GM19452 (cell line): ENCODE measurements at regions not wholly inside any gene's neighbourhood (a gene's known extent, or its start where the extent isn't known, plus 50 kb on each side); places are given as distances from the start of the nearest gene placed in this dataset.

ENCODE experiments used
- ATAC-seq: cut with Tn5 transposase; IDR thresholded peaks from one replicate; pipeline ENCODE4 v1.9.1; 2021; ENCODE audit not compliant: unreplicated experiment

GRCh38 chr1:56235909-56236510 lies 343.4 kb downstream of the PLPP3 start:
- no peak for ATAC-seq

- ATAC-seq, result no peak
Observed at GRCh38 chr1:56229186-56229585, 350.2 kb downstream of the PLPP3 start.

GRCh38 chr1:56227886-56228285 lies 351.5 kb downstream of the PLPP3 start:
- ATAC-seq, result no peak

GRCh38 chr1:56227401-56227800 lies 352.0 kb downstream of the PLPP3 start:
- no peak for ATAC-seq

- no peak for ATAC-seq
Observed at GRCh38 chr1:56225964-56226815, 353.2 kb downstream of the PLPP3 start.

- ATAC-seq, result no peak
Observed at GRCh38 chr1:56223968-56224367, 355.4 kb downstream of the PLPP3 start.

GRCh38 chr1:56222914-56223540 lies 356.3 kb downstream of the PLPP3 start:
- ATAC-seq, result no peak

GRCh38 chr1:56220021-56220420 lies 359.3 kb downstream of the PLPP3 start:
- ATAC-seq, result no peak

DNA sequence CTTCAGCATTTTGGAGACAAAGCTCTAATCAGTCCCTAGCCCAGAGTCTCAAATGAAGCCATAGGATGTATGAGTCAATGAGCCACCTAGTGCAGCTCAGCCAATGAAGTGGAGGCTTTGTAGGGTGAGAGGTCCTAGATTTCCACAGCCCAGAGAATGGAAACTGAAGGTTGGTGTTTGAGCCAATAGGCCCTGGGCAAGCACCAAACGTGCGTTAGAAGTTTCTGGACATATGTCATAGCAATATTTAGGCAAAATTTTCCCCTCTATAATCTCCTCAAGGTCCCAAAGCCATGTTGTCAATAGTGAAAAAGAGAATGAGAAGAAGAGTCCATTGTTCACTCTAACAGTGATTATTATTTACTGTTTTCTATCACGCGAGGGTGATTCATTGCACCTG lies 361.3 kb downstream of the PLPP3 start:
- no peak for ATAC-seq

- no peak for ATAC-seq
Observed at GRCh38 chr1:56216218-56216617, 363.1 kb downstream of the PLPP3 start.

DNA sequence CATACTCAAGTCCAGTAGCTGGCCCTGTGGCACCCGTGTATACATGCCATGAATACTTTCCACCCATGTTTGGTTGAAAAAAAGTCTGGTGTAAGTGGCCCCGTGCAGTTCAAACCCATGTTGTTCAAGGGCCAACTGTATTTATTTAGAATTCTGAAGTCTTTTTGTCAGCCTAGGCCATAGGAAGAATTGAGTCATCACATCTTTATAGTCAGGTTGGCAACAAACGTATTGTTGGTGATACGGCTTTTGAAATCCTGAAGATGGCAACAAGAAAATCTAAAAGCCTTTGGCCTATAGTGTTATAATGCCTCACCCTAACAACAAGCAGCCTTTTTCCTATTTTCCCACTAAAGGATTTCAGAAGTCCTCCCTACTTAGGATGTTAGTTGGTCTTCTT lies 363.6 kb downstream of the PLPP3 start:
- ATAC-seq, result no peak

DNA sequence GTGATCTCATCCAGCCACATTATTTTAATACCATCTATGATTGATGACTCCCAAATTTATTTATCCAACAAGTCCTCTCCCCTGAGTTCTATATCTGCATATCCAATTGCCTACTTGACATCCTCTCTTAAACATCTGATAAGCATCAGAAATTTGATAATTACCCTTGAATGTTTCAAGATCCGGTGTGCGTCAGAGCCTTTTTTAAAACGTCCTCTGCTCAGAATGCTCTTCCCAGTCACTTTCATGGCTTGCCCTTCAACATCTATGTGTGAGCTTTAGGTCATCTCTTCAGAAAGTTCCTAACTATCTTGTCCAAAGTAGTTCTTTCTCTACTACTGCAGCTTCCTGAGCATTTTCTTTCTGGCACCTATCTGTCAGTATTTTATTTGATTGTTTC lies 364.3 kb downstream of the PLPP3 start:
- ATAC-seq, result no peak

- no peak for ATAC-seq
Observed at GRCh38 chr1:56213068-56213467, 366.3 kb downstream of the PLPP3 start.

DNA sequence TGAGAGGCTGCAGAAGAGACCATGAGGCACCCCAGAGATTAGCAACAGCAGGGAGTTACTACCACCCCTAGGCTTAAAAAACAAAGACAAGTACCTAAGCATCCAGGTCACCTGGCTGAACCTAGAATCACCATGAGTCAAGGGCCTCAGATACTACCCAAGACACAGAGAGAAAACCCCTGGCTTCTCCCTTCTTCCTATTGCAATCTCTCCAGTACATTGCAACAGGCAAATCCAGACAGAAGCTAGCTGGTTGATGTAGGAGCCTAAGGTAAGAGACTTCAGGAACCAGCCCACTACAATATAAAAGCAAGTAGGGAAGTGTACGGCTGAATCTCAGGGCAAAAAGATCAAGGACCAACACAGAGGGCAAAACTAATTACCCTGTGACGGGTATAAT lies 367.2 kb downstream of the PLPP3 start:
- ATAC-seq, result no peak

DNA sequence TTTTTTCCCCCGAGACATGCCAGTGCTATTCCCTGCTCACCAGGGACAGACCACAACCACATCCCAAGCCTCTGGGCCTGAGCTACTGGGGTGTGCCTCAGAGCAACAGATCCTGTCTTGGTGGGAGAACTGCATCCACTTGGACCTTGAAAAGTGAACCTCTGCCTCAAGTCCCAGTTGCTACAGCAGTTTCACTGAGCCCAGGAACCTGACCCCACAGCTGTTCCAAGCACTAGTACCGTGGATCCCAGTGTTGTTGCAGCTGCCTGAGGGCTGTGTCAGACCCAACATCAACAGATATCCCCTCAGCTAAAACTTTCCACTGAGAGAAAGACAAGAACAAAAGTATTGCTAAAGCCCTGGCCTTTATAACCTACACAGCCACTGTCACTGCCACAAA lies 373.0 kb downstream of the PLPP3 start:
- ATAC-seq, result no peak

- no peak for ATAC-seq
Observed at GRCh38 chr1:56204206-56204605, 375.2 kb downstream of the PLPP3 start.

- ATAC-seq, result no peak
Observed at GRCh38 chr1:56202796-56203492, 376.4 kb downstream of the PLPP3 start.

- no peak for ATAC-seq
Observed at GRCh38 chr1:56202186-56202585, 377.2 kb downstream of the PLPP3 start.

GRCh38 chr1:56200896-56201295 lies 378.5 kb downstream of the PLPP3 start:
- no peak for ATAC-seq

- no peak for ATAC-seq
Observed at GRCh38 chr1:56200442-56200841, 378.9 kb downstream of the PLPP3 start.

DNA sequence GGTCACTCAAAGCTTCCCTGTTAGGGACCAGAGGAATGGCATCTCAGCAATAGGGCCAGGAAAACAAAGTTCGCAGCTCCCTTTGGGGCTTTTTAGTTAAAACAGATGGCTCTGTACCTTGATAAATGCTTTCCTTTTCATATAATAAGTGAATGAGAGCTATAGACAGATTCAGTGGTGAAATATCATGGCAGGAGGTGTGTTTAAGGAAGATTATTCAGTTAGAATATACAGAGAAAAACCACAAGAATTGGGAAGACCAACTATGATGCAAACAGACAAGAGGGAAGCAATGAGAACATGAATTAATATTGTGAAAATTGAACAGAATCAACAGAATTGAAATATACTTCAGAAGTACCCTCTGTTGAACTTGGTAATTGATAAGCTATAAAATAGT lies 379.4 kb downstream of the PLPP3 start:
- ATAC-seq, result no peak

- no peak for ATAC-seq
Observed at GRCh38 chr1:56199061-56199460, 380.3 kb downstream of the PLPP3 start.
